OCI-LY7 (cell line): ENCODE measurements at regions not wholly inside any gene's neighbourhood (a gene's known extent, or its start where the extent isn't known, plus 50 kb on each side); places are given as distances from the start of the nearest gene placed in this dataset.

Experiments used
- CTCF ChIP-seq: fragments of 200-600 bp; sonication (generic); conservative IDR thresholded peaks from 2 replicates; pipeline ENCODE4 v1.5.1; 2014; ENCODE audit warnings: mild to moderate bottlenecking, antibody characterized with exemption, low read length, moderate library complexity, mixed read lengths
- EZH2phosphoT487 ChIP-seq: fragments of 200-600 bp; sonication (generic); IDR thresholded peaks from 2 replicates; pipeline ENCODE4 v1.6.1; 2018; ENCODE audit warnings: low read depth, borderline replicate concordance, mild to moderate bottlenecking, mixed run types, antibody characterized with exemption, low read length, moderate library complexity, mixed read lengths

GRCh38 chr2:160576054-160576499 lies 82.5 kb upstream of the RBMS1 start:
- no peak for TF ChIP-seq CTCF
- no peak for TF ChIP-seq EZH2phosphoT487
